ENCODE measurements at regions not wholly inside any gene's neighbourhood (a gene's known extent, or its start where the extent isn't known, plus 50 kb on each side); places are given as distances from the start of the nearest gene placed in this dataset.

GRCh38 chr5:100646011-100646410 lies 110.8 kb downstream of the FAM174A start:
- CTCF ChIA-PET: no interaction called here

More at GRCh38 chr5:100646011-100646410, 110.8 kb downstream of the FAM174A start:
- no peaks in the 10 kb centered on the region for H3K36me3 ChIP-seq (ENCODE audit: control insufficient read depth in 2 of 2, insufficient read depth in 2 of 2, low read length in 1 of 2)
- DNase-seq (ENCODE audit: low read depth, low spot score) (no peak), ATAC-seq (no peak; the same call in 2 of the 3 replicates), FAIRE-seq (no peak)
- no peak overlapping the region for H3K27ac ChIP-seq (ENCODE audit: control insufficient read depth, insufficient read depth)
- H3K4me1 ChIP-seq (ENCODE audit: control insufficient read depth, insufficient read depth, low read length): no peaks in the 10 kb centered on the region
- H4K20me1 ChIP-seq (ENCODE audit: control insufficient read depth, insufficient read depth): no peaks in the 10 kb centered on the region
- H3K79me2 ChIP-seq (ENCODE audit: control insufficient read depth, insufficient read depth, low read length): no peaks in the 10 kb centered on the region
- in situ Hi-C loops (cut with MboI): no loop called here
- TF ChIP-seq RFX5 (IDR thresholded peaks at IDR 0.05; ENCODE audit: low read depth, low read length): no peak
- no peak for TF ChIP-seq IRF3 (IDR thresholded peaks at IDR 0.05)
- no peak for TF ChIP-seq MEF2A (IDR thresholded peaks at IDR 0.05; ENCODE audit: insufficient read depth, low read depth, low read length)
- no peak for TF ChIP-seq NBN (IDR thresholded peaks at IDR 0.05)
- no peak for TF ChIP-seq CUX1 (IDR thresholded peaks at IDR 0.05; ENCODE audit: insufficient replicate concordance, low read depth, low read length)
- TF ChIP-seq ZNF687 (IDR thresholded peaks at IDR 0.05): no peak
- H3K4me2 ChIP-seq (ENCODE audit: control insufficient read depth, insufficient read depth): no peak overlapping the region
- H3K9ac ChIP-seq (ENCODE audit: control insufficient read depth, insufficient read depth, low read length): no peak overlapping the region
- H2AFZ ChIP-seq (ENCODE audit: control insufficient read depth, low read depth, low read length): no peak overlapping the region; the same call in none of the 2 replicates
- H3K27me3 ChIP-seq (replicated peaks in 1 of 2; ENCODE audit: control insufficient read depth in 2 of 2, insufficient read depth in 2 of 2, low read length in 1 of 2): no peaks in the 10 kb centered on the region
- no peak overlapping the region for H3K4me3 ChIP-seq
- ChIA-PET POLR2A (no interaction called here), RAD21 (ENCODE audit: unreplicated experiment) (no interaction called here), SMC1A (ENCODE audit: uncharacterized antibody, unreplicated experiment) (interaction anchor here (0.9 to 1.2 kb wide), 2 partner anchors 14 to 134 kb away, joined by 3 read pairs; no protein-coding TSS in a partner anchor)
- BruUV-seq (replicated peaks): no TSS peak
- WGBS (ENCODE audit: insufficient coverage, insufficient replicate concordance, low lambda C conversion rate, missing lambda C conversion rate): 36% methylated on average over 3 of the region's 3 CpGs
- H3K9me3 ChIP-seq (replicated peaks; ENCODE audit: control insufficient read depth, insufficient read depth, low read length): no peaks in the 10 kb centered on the region
- intact Hi-C loops (cut with micrococcal nuclease; ENCODE audit: unreplicated experiment): no loop called here
